SK-N-SH (cell line): ENCODE measurements at regions not wholly inside any gene's neighbourhood (a gene's known extent, or its start where the extent isn't known, plus 50 kb on each side); places are given as distances from the start of the nearest gene placed in this dataset.

ENCODE experiments used
- CTCF ChIA-PET: fragments of 300-600, 350-600 bp; formaldehyde crosslinking; extraction: SDS; loops from one replicate; lab custom pipeline; 2021; lab: Yijun Ruan, JAX
- POLR2A ChIA-PET: fragments of 350-600 bp; sonication (Branson Sonifier 250); formaldehyde crosslinking; extraction: SDS; loops from one replicate; lab custom pipeline; 2020; ENCODE audit warnings: antibody characterized with exemption, inconsistent platforms; lab: Yijun Ruan, JAX
- DNase-seq: peaks from one replicate; pipeline ENCODE4 v3.0.0; 2012
- H2AFZ ChIP-seq: fragments of 200-600 bp; sonication (generic); 2 replicates; pipeline ENCODE4 v1.8.1; 2016; ENCODE audit warnings: antibody characterized with exemption, mild to moderate bottlenecking, low read depth
- H3F3A ChIP-seq: fragments of 200-600 bp; sonication (generic); replicated peaks from 2 replicates; pipeline ENCODE3; 2016; ENCODE audit warnings: antibody characterized with exemption, mild to moderate bottlenecking; ENCODE audit not compliant: insufficient read depth
- H3K27ac ChIP-seq, 2 experiments: fragments of 200-500 bp in 1 of 2; fragments of 200-600 bp in 1 of 2; sonication (Bioruptor generic) in 1 of 2; sonication (generic), shearing (Covaris generic) in 1 of 2; 2 replicates each; pipeline versions ENCODE4 v1.5.1 to v1.6.1; 2014 to 2016; ENCODE audit warnings: low read depth in 2 of 2, inconsistent platforms in 1 of 2, low read length in 1 of 2, mild to moderate bottlenecking in 1 of 2, mixed read lengths in 1 of 2
- H3K27me3 ChIP-seq: fragments of 200-600 bp; sonication (generic), shearing (Covaris generic); 2 replicates; pipeline ENCODE4 v1.6.1; 2016; ENCODE audit warnings: mixed run types; ENCODE audit not compliant: insufficient read depth
- H3K36me3 ChIP-seq, 2 experiments: fragments of 200-500 bp in 1 of 2; fragments of 200-600 bp in 1 of 2; sonication (Bioruptor generic) in 1 of 2; sonication (generic) in 1 of 2; replicated peaks in 1 of 2; 2 replicates each; pipeline versions ENCODE3 to v1.5.1; 2014 to 2016; ENCODE audit warnings: low read length in 1 of 2, mild to moderate bottlenecking in 1 of 2; ENCODE audit not compliant: insufficient read depth in 2 of 2, control insufficient read depth in 1 of 2
- H3K4me1 ChIP-seq, 2 experiments: fragments of 200-500 bp in 1 of 2; fragments of 200-600 bp in 1 of 2; sonication (Bioruptor generic) in 1 of 2; sonication (generic), shearing (Covaris generic) in 1 of 2; 2 replicates each; pipeline versions ENCODE4 v1.5.1 to v1.6.1; 2014 to 2016; ENCODE audit warnings: low read depth in 1 of 2, low read length in 1 of 2, mixed run types in 1 of 2; ENCODE audit not compliant: insufficient read depth in 2 of 2, control insufficient read depth in 1 of 2
- H3K4me2 ChIP-seq: fragments of 200-600 bp; sonication (generic), shearing (Covaris generic); 2 replicates; pipeline ENCODE4 v1.6.1; 2017; ENCODE audit warnings: mixed run types
- H3K4me3 ChIP-seq, 2 experiments: fragments of 200-500 bp in 1 of 2; fragments of 200-600 bp in 1 of 2; sonication (Bioruptor generic) in 1 of 2; sonication (generic), shearing (Covaris generic) in 1 of 2; 2 replicates each; pipeline versions ENCODE4 v1.5.1 to v1.8.1; 2014 to 2016; ENCODE audit warnings: low read depth in 2 of 2, inconsistent platforms in 1 of 2, low read length in 1 of 2, mild to moderate bottlenecking in 1 of 2, mixed read lengths in 1 of 2, moderate library complexity in 1 of 2
- H3K79me2 ChIP-seq: fragments of 200-600 bp; sonication (generic); 2 replicates; pipeline ENCODE4 v1.8.1; 2017; ENCODE audit warnings: mild to moderate bottlenecking; ENCODE audit not compliant: insufficient read depth
- H3K9ac ChIP-seq: fragments of 200-600 bp; sonication (generic); 2 replicates; pipeline ENCODE4 v1.6.1; 2017; ENCODE audit warnings: mixed run types
- H3K9me2 ChIP-seq: fragments of 200-600 bp; sonication (generic); 2 replicates; pipeline ENCODE4 v1.6.1; 2017; ENCODE audit warnings: mixed run types
- H3K9me3 ChIP-seq: fragments of 200-600 bp; sonication (generic); 2 replicates; pipeline ENCODE4 v1.6.1; 2017; ENCODE audit warnings: mixed run types, mild to moderate bottlenecking, moderate library complexity
- H4K20me1 ChIP-seq: fragments of 200-600 bp; sonication (generic); 2 replicates; pipeline ENCODE4 v1.6.1; 2017; ENCODE audit warnings: mild to moderate bottlenecking, mixed run types; ENCODE audit not compliant: insufficient read depth
- CHD2 ChIP-seq: fragments of 150-350 bp; IDR thresholded peaks from 2 replicates; pipeline ENCODE4 v1.6.1; 2018; ENCODE audit warnings: low read length; ENCODE audit not compliant: partially characterized antibody
- EP300 ChIP-seq, 2 experiments: IDR thresholded peaks; 2 replicates each; pipeline versions ENCODE4 v1.4.0 to v1.6.1; 2012; ENCODE audit warnings: borderline replicate concordance in 1 of 2, low read depth in 1 of 2, low read length in 1 of 2
- EZH2phosphoT487 ChIP-seq: fragments of 200-600 bp; sonication (generic); IDR thresholded peaks from 2 replicates; pipeline ENCODE4 v1.6.1; 2017; ENCODE audit warnings: low read depth, mixed run types, mild to moderate bottlenecking, antibody characterized with exemption, moderate library complexity, borderline replicate concordance
- GATA2 ChIP-seq: sonication (generic); formaldehyde crosslinking; IDR thresholded peaks from 2 replicates; pipeline ENCODE4 v1.5.0; 2020; ENCODE audit warnings: mild to moderate bottlenecking, missing genetic modification reagents
- NFIC ChIP-seq: IDR thresholded peaks from 2 replicates; pipeline ENCODE4 v1.4.0; 2012; ENCODE audit warnings: borderline replicate concordance
- NRF1 ChIP-seq: IDR thresholded peaks from 2 replicates; pipeline ENCODE4 v1.6.1; 2012; ENCODE audit warnings: low read depth, mild to moderate bottlenecking, low read length
- POLR2AphosphoS5 ChIP-seq: IDR thresholded peaks from 2 replicates; pipeline ENCODE4 v1.6.1; 2012; ENCODE audit warnings: low read depth, low read length
- RAD21 ChIP-seq: IDR thresholded peaks from 2 replicates; pipeline ENCODE4 v1.6.1; 2012; ENCODE audit warnings: mild to moderate bottlenecking, low read length
- RCOR1 ChIP-seq: fragments of 150-350 bp; IDR thresholded peaks from 2 replicates; pipeline ENCODE4 v1.6.1; 2017; ENCODE audit warnings: antibody characterized with exemption, low read length
- RFX5 ChIP-seq: IDR thresholded peaks from 2 replicates; pipeline ENCODE4 v1.6.1; 2012; ENCODE audit warnings: mild to moderate bottlenecking, improper control_type of control experiment, low read length
- TCF12 ChIP-seq: IDR thresholded peaks from 2 replicates; pipeline ENCODE4 v1.4.0; 2012
- WGBS: methylation state at CpG from one replicate; pipeline ENCODE4 v1.1.6; 2017; ENCODE audit warnings: low lambda C conversion rate; 5-methylcytosine and 5-hydroxymethylcytosine counted together
- TF ChIP-seq, protein P1 (sequence below): IDR thresholded peaks from 2 replicates; pipeline ENCODE4 v1.4.0; 2012; ENCODE audit warnings: low read depth, borderline replicate concordance
- TF ChIP-seq, protein P2 (sequence below): IDR thresholded peaks from 2 replicates; pipeline ENCODE4; 2012
- TF ChIP-seq, protein P3 (sequence below): fragments of 150-350 bp; IDR thresholded peaks from 2 replicates; pipeline ENCODE4 v1.6.1; 2016; ENCODE audit warnings: mild to moderate bottlenecking, low read depth, low read length
- TF ChIP-seq, protein P4 (sequence below): IDR thresholded peaks from 2 replicates; pipeline ENCODE4 v1.4.0; 2012; ENCODE audit warnings: low read depth, borderline replicate concordance
- TF ChIP-seq, protein P5 (sequence below): IDR thresholded peaks from 2 replicates; pipeline ENCODE4 v1.6.1; 2012; ENCODE audit warnings: mild to moderate bottlenecking, low read depth, low read length, moderate library complexity
- TF ChIP-seq, protein P6 (sequence below): fragments of 150-350 bp; IDR thresholded peaks from 2 replicates; pipeline ENCODE4 v1.6.1; 2017; ENCODE audit warnings: antibody characterized with exemption, low read length, low read depth, borderline replicate concordance

DNA sequence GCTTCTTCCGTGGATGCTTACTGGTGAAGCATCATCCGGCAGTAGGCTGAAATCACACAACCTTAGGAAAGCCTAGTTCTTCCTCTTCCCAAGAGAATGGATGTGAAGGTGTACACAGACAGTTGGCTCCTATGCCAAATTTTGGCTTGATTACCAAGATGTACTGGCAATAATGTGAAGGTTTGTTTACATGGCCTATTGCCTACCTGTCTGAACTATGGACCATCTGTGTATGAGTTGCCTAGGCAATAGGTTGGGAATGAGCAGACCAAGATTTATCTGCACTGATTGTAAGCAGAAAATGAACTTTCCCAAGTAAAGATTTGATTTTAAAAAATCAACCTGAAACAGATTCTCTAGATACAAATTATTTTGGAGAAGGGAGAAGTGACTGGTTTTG lies 325.9 kb upstream of the SORCS1 start:
- 86% methylated on average over 2 of the region's 2 CpGs for WGBS
- H3K9ac ChIP-seq = no peak overlapping the region
- no peaks in the 10 kb centered on the region for H3K27me3 ChIP-seq
- H3K9me2 ChIP-seq = no peaks in the 10 kb centered on the region
- CTCF ChIA-PET = no interaction called here
- POLR2A ChIA-PET = no interaction called here
- no peak overlapping the region for H3K4me2 ChIP-seq
- no peak overlapping the region for H2AFZ ChIP-seq
- TF ChIP-seq RCOR1 = no peak
- TF ChIP-seq, protein P1, sequence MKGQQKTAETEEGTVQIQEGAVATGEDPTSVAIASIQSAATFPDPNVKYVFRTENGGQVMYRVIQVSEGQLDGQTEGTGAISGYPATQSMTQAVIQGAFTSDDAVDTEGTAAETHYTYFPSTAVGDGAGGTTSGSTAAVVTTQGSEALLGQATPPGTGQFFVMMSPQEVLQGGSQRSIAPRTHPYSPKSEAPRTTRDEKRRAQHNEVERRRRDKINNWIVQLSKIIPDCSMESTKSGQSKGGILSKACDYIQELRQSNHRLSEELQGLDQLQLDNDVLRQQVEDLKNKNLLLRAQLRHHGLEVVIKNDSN = no peak
- no peak for TF ChIP-seq POLR2AphosphoS5
- TF ChIP-seq, protein P2, sequence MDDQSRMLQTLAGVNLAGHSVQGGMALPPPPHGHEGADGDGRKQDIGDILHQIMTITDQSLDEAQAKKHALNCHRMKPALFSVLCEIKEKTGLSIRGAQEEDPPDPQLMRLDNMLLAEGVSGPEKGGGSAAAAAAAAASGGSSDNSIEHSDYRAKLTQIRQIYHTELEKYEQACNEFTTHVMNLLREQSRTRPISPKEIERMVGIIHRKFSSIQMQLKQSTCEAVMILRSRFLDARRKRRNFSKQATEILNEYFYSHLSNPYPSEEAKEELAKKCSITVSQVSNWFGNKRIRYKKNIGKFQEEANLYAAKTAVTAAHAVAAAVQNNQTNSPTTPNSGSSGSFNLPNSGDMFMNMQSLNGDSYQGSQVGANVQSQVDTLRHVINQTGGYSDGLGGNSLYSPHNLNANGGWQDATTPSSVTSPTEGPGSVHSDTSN = no peak
- TF ChIP-seq, protein P3, sequence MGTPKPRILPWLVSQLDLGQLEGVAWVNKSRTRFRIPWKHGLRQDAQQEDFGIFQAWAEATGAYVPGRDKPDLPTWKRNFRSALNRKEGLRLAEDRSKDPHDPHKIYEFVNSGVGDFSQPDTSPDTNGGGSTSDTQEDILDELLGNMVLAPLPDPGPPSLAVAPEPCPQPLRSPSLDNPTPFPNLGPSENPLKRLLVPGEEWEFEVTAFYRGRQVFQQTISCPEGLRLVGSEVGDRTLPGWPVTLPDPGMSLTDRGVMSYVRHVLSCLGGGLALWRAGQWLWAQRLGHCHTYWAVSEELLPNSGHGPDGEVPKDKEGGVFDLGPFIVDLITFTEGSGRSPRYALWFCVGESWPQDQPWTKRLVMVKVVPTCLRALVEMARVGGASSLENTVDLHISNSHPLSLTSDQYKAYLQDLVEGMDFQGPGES = no peak
- TF ChIP-seq RFX5 = no peak
- TF ChIP-seq, protein P4, sequence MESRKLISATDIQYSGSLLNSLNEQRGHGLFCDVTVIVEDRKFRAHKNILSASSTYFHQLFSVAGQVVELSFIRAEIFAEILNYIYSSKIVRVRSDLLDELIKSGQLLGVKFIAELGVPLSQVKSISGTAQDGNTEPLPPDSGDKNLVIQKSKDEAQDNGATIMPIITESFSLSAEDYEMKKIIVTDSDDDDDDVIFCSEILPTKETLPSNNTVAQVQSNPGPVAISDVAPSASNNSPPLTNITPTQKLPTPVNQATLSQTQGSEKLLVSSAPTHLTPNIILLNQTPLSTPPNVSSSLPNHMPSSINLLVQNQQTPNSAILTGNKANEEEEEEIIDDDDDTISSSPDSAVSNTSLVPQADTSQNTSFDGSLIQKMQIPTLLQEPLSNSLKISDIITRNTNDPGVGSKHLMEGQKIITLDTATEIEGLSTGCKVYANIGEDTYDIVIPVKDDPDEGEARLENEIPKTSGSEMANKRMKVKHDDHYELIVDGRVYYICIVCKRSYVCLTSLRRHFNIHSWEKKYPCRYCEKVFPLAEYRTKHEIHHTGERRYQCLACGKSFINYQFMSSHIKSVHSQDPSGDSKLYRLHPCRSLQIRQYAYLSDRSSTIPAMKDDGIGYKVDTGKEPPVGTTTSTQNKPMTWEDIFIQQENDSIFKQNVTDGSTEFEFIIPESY = no peak
- no peak for TF ChIP-seq TCF12
- no peak for TF ChIP-seq CHD2
- no peak for TF ChIP-seq NRF1
- TF ChIP-seq GATA2 (CRISPR knock-in tag) = no peak
- TF ChIP-seq EZH2phosphoT487 = no peak
- no peak for TF ChIP-seq NFIC
- TF ChIP-seq EP300 (IDR thresholded peaks at IDR 0.05; ENCODE audit: borderline replicate concordance in 1 of 2, low read depth in 1 of 2, low read length in 1 of 2) = no peak
- no peaks in the 10 kb centered on the region for H3K9me3 ChIP-seq
- H3F3A ChIP-seq = no peaks in the 10 kb centered on the region
- no peaks in the 10 kb centered on the region for H3K36me3 ChIP-seq
- DNase-seq = no peak
- H3K4me1 ChIP-seq = peaks cover 0 to 2% of the 10 kb centered on the region in 2 experiments; a peak in 1 of 4 replicates
- H4K20me1 ChIP-seq = no peaks in the 10 kb centered on the region
- no peak overlapping the region for H3K27ac ChIP-seq
- H3K79me2 ChIP-seq = no peaks in the 10 kb centered on the region
- no peak overlapping the region for H3K4me3 ChIP-seq

DNA sequence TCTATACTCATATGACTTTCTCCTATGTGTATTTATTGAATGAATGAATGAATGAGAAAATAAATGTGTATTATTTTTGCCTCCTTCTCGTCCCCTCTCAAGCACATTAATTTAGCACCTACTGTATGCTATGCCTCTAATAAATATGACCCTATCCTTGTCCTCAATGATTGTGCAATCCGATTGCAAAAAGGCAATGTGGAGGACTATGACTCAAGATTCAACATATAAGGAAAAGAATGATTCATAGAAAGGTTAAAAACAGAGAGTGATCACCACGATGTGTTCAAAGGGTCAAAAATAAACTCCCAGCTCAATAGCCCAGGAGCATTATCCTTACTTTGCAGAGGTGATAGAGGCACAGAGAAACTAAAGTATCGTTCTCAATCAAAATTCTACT lies 322.8 kb upstream of the SORCS1 start:
- CTCF ChIA-PET = no interaction called here
- H3K4me3 ChIP-seq = no peak overlapping the region
- 43% methylated on average over 4 of the region's 4 CpGs for WGBS
- TF ChIP-seq, protein P5, sequence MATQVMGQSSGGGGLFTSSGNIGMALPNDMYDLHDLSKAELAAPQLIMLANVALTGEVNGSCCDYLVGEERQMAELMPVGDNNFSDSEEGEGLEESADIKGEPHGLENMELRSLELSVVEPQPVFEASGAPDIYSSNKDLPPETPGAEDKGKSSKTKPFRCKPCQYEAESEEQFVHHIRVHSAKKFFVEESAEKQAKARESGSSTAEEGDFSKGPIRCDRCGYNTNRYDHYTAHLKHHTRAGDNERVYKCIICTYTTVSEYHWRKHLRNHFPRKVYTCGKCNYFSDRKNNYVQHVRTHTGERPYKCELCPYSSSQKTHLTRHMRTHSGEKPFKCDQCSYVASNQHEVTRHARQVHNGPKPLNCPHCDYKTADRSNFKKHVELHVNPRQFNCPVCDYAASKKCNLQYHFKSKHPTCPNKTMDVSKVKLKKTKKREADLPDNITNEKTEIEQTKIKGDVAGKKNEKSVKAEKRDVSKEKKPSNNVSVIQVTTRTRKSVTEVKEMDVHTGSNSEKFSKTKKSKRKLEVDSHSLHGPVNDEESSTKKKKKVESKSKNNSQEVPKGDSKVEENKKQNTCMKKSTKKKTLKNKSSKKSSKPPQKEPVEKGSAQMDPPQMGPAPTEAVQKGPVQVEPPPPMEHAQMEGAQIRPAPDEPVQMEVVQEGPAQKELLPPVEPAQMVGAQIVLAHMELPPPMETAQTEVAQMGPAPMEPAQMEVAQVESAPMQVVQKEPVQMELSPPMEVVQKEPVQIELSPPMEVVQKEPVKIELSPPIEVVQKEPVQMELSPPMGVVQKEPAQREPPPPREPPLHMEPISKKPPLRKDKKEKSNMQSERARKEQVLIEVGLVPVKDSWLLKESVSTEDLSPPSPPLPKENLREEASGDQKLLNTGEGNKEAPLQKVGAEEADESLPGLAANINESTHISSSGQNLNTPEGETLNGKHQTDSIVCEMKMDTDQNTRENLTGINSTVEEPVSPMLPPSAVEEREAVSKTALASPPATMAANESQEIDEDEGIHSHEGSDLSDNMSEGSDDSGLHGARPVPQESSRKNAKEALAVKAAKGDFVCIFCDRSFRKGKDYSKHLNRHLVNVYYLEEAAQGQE = no peak
- TF ChIP-seq RAD21 (no peak), EP300 (IDR thresholded peaks at IDR 0.05; ENCODE audit: borderline replicate concordance in 1 of 2, low read depth in 1 of 2, low read length in 1 of 2) (no peak)
- TF ChIP-seq, protein P6, sequence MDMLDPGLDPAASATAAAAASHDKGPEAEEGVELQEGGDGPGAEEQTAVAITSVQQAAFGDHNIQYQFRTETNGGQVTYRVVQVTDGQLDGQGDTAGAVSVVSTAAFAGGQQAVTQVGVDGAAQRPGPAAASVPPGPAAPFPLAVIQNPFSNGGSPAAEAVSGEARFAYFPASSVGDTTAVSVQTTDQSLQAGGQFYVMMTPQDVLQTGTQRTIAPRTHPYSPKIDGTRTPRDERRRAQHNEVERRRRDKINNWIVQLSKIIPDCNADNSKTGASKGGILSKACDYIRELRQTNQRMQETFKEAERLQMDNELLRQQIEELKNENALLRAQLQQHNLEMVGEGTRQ = no peak
- TF ChIP-seq, protein P2 = no peak

More for the DNA sequence above, 322.8 kb upstream of the SORCS1 start:
- no peaks in the 10 kb centered on the region for H3F3A ChIP-seq
- no peak for DNase-seq
- H4K20me1 ChIP-seq = no peaks in the 10 kb centered on the region
- no peaks in the 10 kb centered on the region for H3K9me2 ChIP-seq
- H3K27ac ChIP-seq = no peak overlapping the region
- no peaks in the 10 kb centered on the region for H3K36me3 ChIP-seq
- no peak overlapping the region for H3K9ac ChIP-seq
- POLR2A ChIA-PET = no interaction called here
- no peak overlapping the region for H3K4me2 ChIP-seq
- peaks cover 0 to 5% of the 10 kb centered on the region in 2 experiments; a peak in 2 of 4 replicates for H3K4me1 ChIP-seq
- no peaks in the 10 kb centered on the region for H3K79me2 ChIP-seq
- H3K9me3 ChIP-seq = no peaks in the 10 kb centered on the region
- H2AFZ ChIP-seq = no peak overlapping the region
- no peaks in the 10 kb centered on the region for H3K27me3 ChIP-seq
